ENCODE measurements at regions not wholly inside any gene's neighbourhood (a gene's known extent, or its start where the extent isn't known, plus 50 kb on each side); places are given as distances from the start of the nearest gene placed in this dataset.

- no peak overlapping the region for H3K4ac ChIP-seq (replicated peaks; ENCODE audit: insufficient read length, low read depth, low read length)
- H4K5ac ChIP-seq (ENCODE audit: insufficient read length, low read depth, low read length), result no peak overlapping the region
- H3K23ac ChIP-seq (ENCODE audit: insufficient read length), result no peak overlapping the region
- H2BK12ac ChIP-seq (ENCODE audit: low read depth, low read length), result no peak overlapping the region
- FAIRE-seq (no peak), DNase-seq (ENCODE audit: low read depth in 1 of 2, low spot score in 2 of 2) (no peak)
- no peak overlapping the region for H2AK5ac ChIP-seq (ENCODE audit: low read depth, low read length)
- H3K18ac ChIP-seq (ENCODE audit: extremely low read depth, low read length), result no peak overlapping the region
- no peaks in the 10 kb centered on the region for H3K79me1 ChIP-seq (ENCODE audit: low read depth, low read length)
- H4K91ac ChIP-seq (replicated peaks; ENCODE audit: insufficient read length, low read length), result no peak overlapping the region
- no peak overlapping the region for H3K4me2 ChIP-seq (ENCODE audit: insufficient read depth in 1 of 2, low read depth in 2 of 2, low read length in 2 of 2)
- POLR2A ChIA-PET (ENCODE audit: partially characterized antibody), result no interaction called here
- no peak overlapping the region for H2BK15ac ChIP-seq (ENCODE audit: low read length)
- H4K20me1 ChIP-seq (replicated peaks in 1 of 2; ENCODE audit: control insufficient read depth in 1 of 2, insufficient read depth in 2 of 2, low read length in 2 of 2), result no peaks in the 10 kb centered on the region
- H2BK5ac ChIP-seq (ENCODE audit: low read depth, low read length), result no peak overlapping the region
- no peaks in the 10 kb centered on the region for H3K79me2 ChIP-seq (ENCODE audit: control insufficient read depth in 1 of 2, insufficient read depth in 2 of 2, low read length in 2 of 2)
- H3K9me3 ChIP-seq (ENCODE audit: insufficient read depth in 2 of 2, low read depth in 1 of 2, low read length in 1 of 2), result no peaks in the 10 kb centered on the region
- no peak overlapping the region for H2AFZ ChIP-seq (ENCODE audit: low read length)
- no peak overlapping the region for H3K56ac ChIP-seq (replicated peaks; ENCODE audit: insufficient read length, low read depth, low read length)
- H3K4me1 ChIP-seq (replicated peaks in 1 of 4; ENCODE audit: control insufficient read depth in 3 of 4, insufficient read depth in 4 of 4, low read length in 3 of 4), result peaks cover 0 to 6% (median 2%) of the 10 kb centered on the region in 4 experiments; a peak in 2 of 7 replicates
- no peaks in the 10 kb centered on the region for H3K23me2 ChIP-seq (ENCODE audit: low read depth, low read length)
- H3K36me3 ChIP-seq (ENCODE audit: control insufficient read depth in 2 of 4, insufficient read depth in 4 of 4, low read length in 3 of 4), result no peaks in the 10 kb centered on the region
- no peak overlapping the region for H2BK120ac ChIP-seq (replicated peaks; ENCODE audit: low read depth, low read length)
- H3K14ac ChIP-seq (ENCODE audit: insufficient read length), result no peak overlapping the region
- 88% methylated on average over 7 of the region's 7 CpGs; no CpG with 5 or more reads in 1 of the 2 experiments for WGBS, 2 experiments (ENCODE audit: extremely low coverage in 1 of 2, insufficient coverage in 1 of 2, insufficient read length in 1 of 2, insufficient replicate concordance in 2 of 2, low coverage in 1 of 2, low lambda C conversion rate in 2 of 2, missing lambda C conversion rate in 1 of 2)
- no peak overlapping the region for H4K8ac ChIP-seq (ENCODE audit: extremely low read depth, insufficient read depth, low read length)
- no peak for TF ChIP-seq SAP30 (IDR thresholded peaks at IDR 0.05; ENCODE audit: insufficient read depth, insufficient replicate concordance, low read length)
- TF ChIP-seq TBP (IDR thresholded peaks at IDR 0.05; ENCODE audit: low read depth, low read length), result no peak
- no peak for TF ChIP-seq CEBPB (IDR thresholded peaks at IDR 0.05; ENCODE audit: low read depth, low read length)
- no peak for TF ChIP-seq YY1 (IDR thresholded peaks at IDR 0.05; ENCODE audit: low read depth, low read length)
- no peak for TF ChIP-seq MAFK (IDR thresholded peaks at IDR 0.05; ENCODE audit: low read depth, low read length)
- TF ChIP-seq ZNF274 (IDR thresholded peaks at IDR 0.05; ENCODE audit: borderline replicate concordance, extremely low read depth, low read length), result no peak
- no peak overlapping the region for H2BK20ac ChIP-seq (ENCODE audit: low read length)
- H3K9ac ChIP-seq (replicated peaks in 1 of 4; ENCODE audit: extremely low read depth in 1 of 4, low read depth in 3 of 4, low read length in 3 of 4), result no peak overlapping the region
- no peaks in the 10 kb centered on the region for H3K27me3 ChIP-seq (replicated peaks in 1 of 4; ENCODE audit: control insufficient read depth in 3 of 4, extremely low read depth in 1 of 4, insufficient read depth in 3 of 4, low read length in 3 of 4)
- no peak overlapping the region for H3K4me3 ChIP-seq (ENCODE audit: extremely low read depth in 1 of 4, insufficient read depth in 2 of 4, low read depth in 3 of 4, low read length in 4 of 4)
- no peak overlapping the region for H3K27ac ChIP-seq (ENCODE audit: low read depth, low read length)
- CTCF ChIA-PET (ENCODE audit: partially characterized antibody), result interaction anchor here (0.6 to 1.7 kb wide), 2 partner anchors 9 to 19 kb away, joined by 3 to 4 read pairs; no protein-coding TSS in a partner anchor
Observed at GRCh38 chr17:70938336-70938735, 769.0 kb downstream of the KCNJ2 start.
